ENCODE measurements at regions not wholly inside any gene's neighbourhood (a gene's known extent, or its start where the extent isn't known, plus 50 kb on each side); places are given as distances from the start of the nearest gene placed in this dataset.

DNA sequence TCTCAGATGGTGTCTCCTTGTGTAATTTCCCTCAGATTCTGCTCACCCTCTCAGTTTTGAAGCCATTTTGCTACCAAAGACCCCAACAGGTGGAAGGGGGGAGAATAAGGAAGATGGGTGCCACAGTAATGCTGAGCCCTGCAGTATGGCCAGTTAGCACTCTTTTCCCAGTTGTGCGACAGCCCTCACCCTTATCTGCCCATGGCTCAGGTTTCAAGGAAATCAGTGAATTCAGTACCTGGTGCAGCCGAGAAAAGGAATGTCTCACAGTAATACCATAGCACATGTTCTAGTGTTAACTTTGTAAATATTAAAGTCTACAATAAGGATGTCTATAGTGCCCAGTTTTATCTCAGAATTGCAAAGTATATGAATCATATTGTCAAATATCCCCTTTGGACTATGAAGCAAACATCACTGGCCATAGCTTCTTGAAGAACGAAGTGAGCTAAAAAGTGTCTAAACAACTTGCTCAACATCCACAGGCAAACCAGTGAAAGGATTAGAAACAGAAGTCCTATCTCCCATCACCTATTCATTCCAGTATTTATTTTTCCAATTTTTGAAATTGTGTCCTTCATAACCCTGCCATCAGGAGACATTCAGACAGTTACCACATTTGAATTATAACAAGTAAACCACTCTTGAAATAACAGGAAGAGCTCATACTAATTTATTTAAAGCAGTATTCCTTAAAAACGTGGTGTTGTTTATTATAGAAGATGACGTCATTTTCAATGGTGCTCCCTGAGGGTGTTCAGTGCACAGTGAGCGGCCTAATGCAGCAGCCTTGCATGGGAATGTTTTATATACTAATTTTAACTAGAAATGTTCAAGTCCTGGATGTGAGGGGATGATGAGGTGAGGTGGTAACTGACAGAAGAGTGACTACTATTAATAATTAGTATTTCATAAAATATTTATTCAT is 366.2 kb downstream of the TFAP2A start:
- BruUV-seq (replicated peaks), result no TSS peak
- Histone ChIP-seq H3K9me3 (ENCODE audit: low read depth, low read length, poor library complexity, severe bottlenecking) (peaks cover 6% of the 10 kb centered on the region), H3K27me3 (replicated peaks; ENCODE audit: insufficient read depth, low read depth, low read length, poor library complexity) (no peaks in the 10 kb centered on the region), H3K36me3 (ENCODE audit: insufficient read depth, low read length, poor library complexity, severe bottlenecking) (no peaks in the 10 kb centered on the region), H3K4me3 (ENCODE audit: low read depth, low read length, poor library complexity, severe bottlenecking) (no peak overlapping the region), H3K4me1 (ENCODE audit: insufficient read depth, low read length, poor library complexity, severe bottlenecking) (no peaks in the 10 kb centered on the region), H3K27ac (ENCODE audit: low read depth, low read length, poor library complexity, severe bottlenecking) (no peak overlapping the region)
- no peak for TF ChIP-seq EZH2 (IDR thresholded peaks at IDR 0.05; ENCODE audit: borderline replicate concordance, low read depth, low read length, poor library complexity, severe bottlenecking)
- TF ChIP-seq, protein P1, sequence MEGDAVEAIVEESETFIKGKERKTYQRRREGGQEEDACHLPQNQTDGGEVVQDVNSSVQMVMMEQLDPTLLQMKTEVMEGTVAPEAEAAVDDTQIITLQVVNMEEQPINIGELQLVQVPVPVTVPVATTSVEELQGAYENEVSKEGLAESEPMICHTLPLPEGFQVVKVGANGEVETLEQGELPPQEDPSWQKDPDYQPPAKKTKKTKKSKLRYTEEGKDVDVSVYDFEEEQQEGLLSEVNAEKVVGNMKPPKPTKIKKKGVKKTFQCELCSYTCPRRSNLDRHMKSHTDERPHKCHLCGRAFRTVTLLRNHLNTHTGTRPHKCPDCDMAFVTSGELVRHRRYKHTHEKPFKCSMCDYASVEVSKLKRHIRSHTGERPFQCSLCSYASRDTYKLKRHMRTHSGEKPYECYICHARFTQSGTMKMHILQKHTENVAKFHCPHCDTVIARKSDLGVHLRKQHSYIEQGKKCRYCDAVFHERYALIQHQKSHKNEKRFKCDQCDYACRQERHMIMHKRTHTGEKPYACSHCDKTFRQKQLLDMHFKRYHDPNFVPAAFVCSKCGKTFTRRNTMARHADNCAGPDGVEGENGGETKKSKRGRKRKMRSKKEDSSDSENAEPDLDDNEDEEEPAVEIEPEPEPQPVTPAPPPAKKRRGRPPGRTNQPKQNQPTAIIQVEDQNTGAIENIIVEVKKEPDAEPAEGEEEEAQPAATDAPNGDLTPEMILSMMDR (conservative IDR thresholded peaks at IDR 0.05; ENCODE audit: low read depth, low read length), result no peak
- intact Hi-C loops (cut with micrococcal nuclease; ENCODE audit: unreplicated experiment), result no loop called here
- ChIA-PET POLR2A (ENCODE audit: low non-redundant PET) (no interaction called here), CTCF (no interaction called here)
- no peak for DNase-seq (ENCODE audit: low spot score)

DNA sequence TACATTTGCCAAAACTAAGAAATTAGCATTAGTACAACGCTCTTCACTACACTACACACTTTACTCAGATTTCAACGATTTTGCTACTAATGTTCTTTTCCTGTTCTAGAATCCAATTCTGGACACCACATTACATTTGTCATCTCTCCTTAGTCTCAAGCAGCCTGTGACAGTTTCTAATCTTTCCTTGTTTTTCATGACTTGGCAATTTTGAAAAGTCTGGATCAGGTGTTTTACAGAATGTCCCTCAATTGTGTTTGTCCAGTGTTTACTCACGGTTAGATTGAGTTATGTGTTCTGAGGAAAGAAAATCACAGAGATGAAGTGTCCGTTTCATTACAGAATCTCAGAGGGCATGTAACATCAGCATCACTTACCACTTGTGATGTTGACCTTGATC is 372.6 kb downstream of the TFAP2A start:
- H3K9me3 ChIP-seq (ENCODE audit: low read depth, low read length, poor library complexity, severe bottlenecking), result no peaks in the 10 kb centered on the region
- no peaks in the 10 kb centered on the region for H3K27me3 ChIP-seq (replicated peaks; ENCODE audit: insufficient read depth, low read depth, low read length, poor library complexity)
- TF ChIP-seq EZH2 (IDR thresholded peaks at IDR 0.05; ENCODE audit: borderline replicate concordance, low read depth, low read length, poor library complexity, severe bottlenecking), result no peak
- TF ChIP-seq, protein P1 (conservative IDR thresholded peaks at IDR 0.05; ENCODE audit: low read depth, low read length), result no peak
- POLR2A ChIA-PET (ENCODE audit: low non-redundant PET), result no interaction called here
- CTCF ChIA-PET, result interaction anchor here (0.7 kb wide), 1 partner anchor 576 kb away, joined by 4 read pairs; no protein-coding TSS in a partner anchor
- no TSS peak for BruUV-seq (replicated peaks)
- no peaks in the 10 kb centered on the region for H3K36me3 ChIP-seq (ENCODE audit: insufficient read depth, low read length, poor library complexity, severe bottlenecking)
- peaks cover 4% of the 10 kb centered on the region for H3K4me1 ChIP-seq (ENCODE audit: insufficient read depth, low read length, poor library complexity, severe bottlenecking)
- no peak overlapping the region for H3K4me3 ChIP-seq (ENCODE audit: low read depth, low read length, poor library complexity, severe bottlenecking)
- intact Hi-C loops (cut with micrococcal nuclease; ENCODE audit: unreplicated experiment), result no loop called here
- H3K27ac ChIP-seq (ENCODE audit: low read depth, low read length, poor library complexity, severe bottlenecking), result no peak overlapping the region
- no peak for DNase-seq (ENCODE audit: low spot score)

DNA sequence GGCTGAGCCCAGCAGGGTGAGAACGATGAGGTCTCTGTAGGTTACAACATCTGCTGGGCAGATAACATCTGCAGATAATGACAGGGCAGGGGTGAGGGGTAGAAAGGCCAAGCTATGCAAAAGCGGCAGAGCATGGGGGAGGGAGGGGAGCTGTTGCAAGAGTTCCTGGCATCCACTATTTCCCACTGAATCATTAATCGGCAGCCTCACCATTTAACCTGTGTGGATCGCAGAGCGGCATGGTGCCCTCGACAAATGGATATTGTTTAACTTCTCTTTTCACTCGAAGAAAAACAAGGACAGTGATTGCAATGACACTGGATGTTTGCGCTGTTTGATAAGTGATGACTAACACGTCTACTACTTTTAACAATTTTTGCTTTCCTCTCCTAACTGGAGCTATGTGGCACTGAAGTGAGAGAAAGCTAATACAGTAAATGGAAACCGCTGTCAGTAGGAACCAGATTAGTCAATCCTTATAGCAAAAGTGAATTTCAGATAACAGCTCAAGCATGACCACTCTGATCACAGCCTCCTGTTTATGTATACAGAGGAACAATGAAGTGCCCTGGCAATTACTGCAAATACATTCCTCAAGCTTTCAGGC is 381.5 kb downstream of the TFAP2A start:
- DNase-seq (ENCODE audit: low spot score), result peak; percentile 60
- intact Hi-C loops (cut with micrococcal nuclease; ENCODE audit: unreplicated experiment), result no loop called here
- ChIA-PET POLR2A (ENCODE audit: low non-redundant PET) (no interaction called here), CTCF (no interaction called here)
- Histone ChIP-seq H3K27ac (ENCODE audit: low read depth, low read length, poor library complexity, severe bottlenecking) (no peak overlapping the region), H3K36me3 (ENCODE audit: insufficient read depth, low read length, poor library complexity, severe bottlenecking) (no peaks in the 10 kb centered on the region), H3K4me1 (ENCODE audit: insufficient read depth, low read length, poor library complexity, severe bottlenecking) (peaks cover 10% of the 10 kb centered on the region), H3K4me3 (ENCODE audit: low read depth, low read length, poor library complexity, severe bottlenecking) (no peak overlapping the region), H3K9me3 (ENCODE audit: low read depth, low read length, poor library complexity, severe bottlenecking) (no peaks in the 10 kb centered on the region), H3K27me3 (replicated peaks; ENCODE audit: insufficient read depth, low read depth, low read length, poor library complexity) (no peaks in the 10 kb centered on the region)
- TF ChIP-seq EZH2 (IDR thresholded peaks at IDR 0.05; ENCODE audit: borderline replicate concordance, low read depth, low read length, poor library complexity, severe bottlenecking), result no peak
- TF ChIP-seq, protein P1 (conservative IDR thresholded peaks at IDR 0.05; ENCODE audit: low read depth, low read length), result no peak
- no TSS peak for BruUV-seq (replicated peaks)

Measured in A673 (cell line).